Glomerular visceral epithelial cell (primary cell): ENCODE measurements at regions not wholly inside any gene's neighbourhood (a gene's known extent, or its start where the extent isn't known, plus 50 kb on each side); places are given as distances from the start of the nearest gene placed in this dataset.
"Not testable (repeated sequence)": the region's sequence is repeated elsewhere in the genome, so short reads cannot be mapped to it uniquely, and the experiment has no call there.

Source experiments
- DNase-seq: peaks from one replicate; pipeline ENCODE4 v3.0.0-alpha.2; 2016; ENCODE audit errors: extremely low spot score

DNA sequence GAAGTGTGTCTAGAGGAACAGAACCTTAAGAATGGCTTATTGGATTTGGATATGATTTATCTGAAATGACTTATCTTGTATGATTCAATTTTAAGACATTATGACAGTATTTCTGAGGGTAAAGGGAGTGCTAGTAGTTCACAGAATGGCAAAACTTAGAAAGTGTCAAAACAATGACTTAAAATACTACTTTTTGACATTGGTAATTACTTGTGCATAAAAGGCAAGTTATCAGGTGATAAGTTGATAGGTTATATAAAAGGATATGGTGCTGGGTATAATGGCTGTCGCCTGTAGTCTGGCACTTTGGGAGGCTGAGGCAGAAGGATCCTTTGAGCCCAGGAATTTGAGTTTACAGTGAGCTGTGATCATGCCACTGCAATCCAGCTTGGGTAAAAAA lies 494.4 kb downstream of the CDH9 start:
- DNase-seq = no peak

GRCh38 chr5:26538226-26538625 lies 500.2 kb downstream of the CDH9 start:
- DNase-seq = no peak

DNA sequence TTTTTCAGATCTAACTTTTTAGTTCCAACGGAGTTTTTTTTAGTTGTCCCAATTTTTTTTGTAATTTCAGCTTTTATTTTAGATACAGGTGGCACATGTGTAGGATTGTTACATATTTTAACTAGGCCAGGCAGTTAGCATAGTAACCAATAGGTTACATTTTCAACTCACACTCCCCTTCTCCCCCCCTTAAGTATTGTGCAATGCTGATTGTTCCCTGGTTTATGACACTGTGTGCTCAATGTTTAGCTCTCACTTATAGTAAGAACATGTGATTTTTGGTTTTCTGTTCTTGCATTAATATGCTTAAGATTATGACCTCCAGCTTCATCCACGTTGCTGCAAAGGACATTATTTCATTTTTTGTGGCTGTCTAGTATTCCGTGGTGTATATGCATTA lies 503.2 kb downstream of the CDH9 start:
- no peak for DNase-seq

GRCh38 chr5:26530305-26530704 lies 508.1 kb downstream of the CDH9 start:
- DNase-seq = no peak

- DNase-seq = no peak
These were observed 519.1 kb downstream of the CDH9 start for GRCh38 chr5:26519245-26519644.

DNA sequence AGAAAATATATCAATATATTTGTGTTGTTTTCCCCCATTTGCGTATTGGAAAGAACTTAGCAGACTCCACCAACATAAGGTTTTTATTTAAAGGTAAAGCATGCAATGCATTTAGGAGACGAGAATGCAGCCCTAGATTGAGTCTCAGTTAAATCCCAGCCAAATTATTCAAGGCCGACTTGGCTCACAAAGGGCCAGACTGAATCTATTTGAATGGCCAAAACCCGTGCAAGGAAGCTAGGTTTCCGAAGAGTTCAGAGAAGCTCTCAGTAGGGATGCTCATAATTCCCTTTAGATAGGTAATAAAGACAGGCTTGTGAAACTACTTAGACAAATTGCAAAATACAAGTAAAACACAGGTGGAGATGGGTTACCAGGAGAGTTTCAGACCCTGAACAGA lies 520.3 kb downstream of the CDH9 start:
- DNase-seq = no peak

DNA sequence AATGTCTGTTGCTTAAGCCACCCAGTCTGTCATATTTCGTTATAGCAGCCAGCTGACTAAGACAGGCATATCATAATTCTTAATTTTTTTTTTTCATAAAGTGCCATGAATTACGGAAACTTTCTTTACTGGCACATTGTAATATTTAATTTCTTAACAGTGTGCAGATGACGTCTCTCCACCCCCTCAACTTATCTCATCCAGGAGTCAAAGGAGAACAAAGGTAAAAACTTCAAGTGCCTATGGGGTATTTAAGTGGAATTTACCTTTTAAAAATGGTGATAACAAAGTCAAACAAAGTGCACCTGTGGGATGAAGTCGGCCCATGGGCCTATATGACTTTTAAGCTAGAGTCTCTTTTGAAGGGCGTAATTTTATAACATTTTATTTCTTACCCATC lies 539.4 kb downstream of the CDH9 start:
- no peak for DNase-seq

DNA sequence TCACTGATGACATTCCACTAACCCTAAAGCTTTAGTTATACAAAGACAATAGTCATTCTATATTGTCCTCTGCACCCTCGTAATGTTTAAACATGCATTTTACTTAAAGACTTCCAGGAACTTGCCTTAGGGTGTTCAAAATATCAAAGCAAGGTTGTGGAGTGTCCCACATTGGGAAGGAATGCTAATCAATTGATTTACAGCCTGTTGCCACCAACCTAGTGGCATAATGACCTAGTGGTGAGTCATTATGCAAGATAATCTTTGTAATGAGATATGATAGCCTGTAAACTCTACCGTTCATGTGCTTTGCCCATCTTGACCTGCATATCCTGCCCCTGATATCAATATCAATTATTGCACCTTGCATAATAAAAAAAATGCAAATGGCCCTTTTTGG lies 542.9 kb downstream of the CDH9 start:
- DNase-seq = no peak

GRCh38 chr5:26492906-26493459 lies 545.4 kb downstream of the CDH9 start:
- DNase-seq = no peak

DNA sequence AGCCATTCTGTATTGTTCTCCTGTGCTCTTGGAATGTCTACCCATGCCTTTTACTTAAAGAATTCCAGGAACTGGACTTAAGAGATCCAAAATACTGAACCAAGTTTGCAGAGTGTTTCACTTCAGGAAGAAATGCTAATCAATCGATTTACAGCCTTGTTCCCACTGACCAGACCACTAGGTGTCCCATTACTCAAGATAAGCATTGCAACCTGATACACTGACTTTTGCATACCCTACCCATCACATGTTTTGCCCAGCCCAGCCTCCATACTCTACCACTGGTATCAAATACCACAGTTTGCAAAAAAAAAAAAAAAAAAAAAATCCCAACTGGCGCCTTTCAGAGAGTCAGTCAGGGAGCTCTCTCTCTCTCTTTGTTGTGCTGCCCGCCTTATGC lies 550.8 kb downstream of the CDH9 start:
- no peak for DNase-seq

DNA sequence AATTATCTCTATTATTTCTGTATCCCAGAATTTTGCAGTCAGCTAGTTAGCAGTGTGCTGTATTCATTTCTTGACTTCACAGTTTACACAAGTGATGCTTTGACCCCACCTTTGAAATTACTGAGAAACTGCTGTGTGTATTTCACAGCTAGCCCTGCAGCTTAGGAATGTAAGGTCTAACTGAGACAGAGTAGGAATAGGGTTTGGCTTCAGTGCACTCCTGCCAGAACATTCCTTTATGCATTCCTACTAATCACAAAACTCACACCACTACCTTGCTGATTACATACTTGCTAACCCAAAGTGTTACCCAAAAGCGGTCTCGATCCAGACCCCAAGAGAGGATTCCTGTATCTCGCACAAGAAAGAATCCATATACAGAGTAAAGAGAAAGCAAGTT lies 551.8 kb downstream of the CDH9 start:
- no peak for DNase-seq

GRCh38 chr5:26485146-26485860 lies 553.1 kb downstream of the CDH9 start:
- not testable (repeated sequence) for DNase-seq

GRCh38 chr5:26482810-26483375 lies 555.5 kb downstream of the CDH9 start:
- DNase-seq = peak; percentile 49

- DNase-seq = no peak
These were observed 556.1 kb downstream of the CDH9 start for GRCh38 chr5:26482076-26482809.

DNA sequence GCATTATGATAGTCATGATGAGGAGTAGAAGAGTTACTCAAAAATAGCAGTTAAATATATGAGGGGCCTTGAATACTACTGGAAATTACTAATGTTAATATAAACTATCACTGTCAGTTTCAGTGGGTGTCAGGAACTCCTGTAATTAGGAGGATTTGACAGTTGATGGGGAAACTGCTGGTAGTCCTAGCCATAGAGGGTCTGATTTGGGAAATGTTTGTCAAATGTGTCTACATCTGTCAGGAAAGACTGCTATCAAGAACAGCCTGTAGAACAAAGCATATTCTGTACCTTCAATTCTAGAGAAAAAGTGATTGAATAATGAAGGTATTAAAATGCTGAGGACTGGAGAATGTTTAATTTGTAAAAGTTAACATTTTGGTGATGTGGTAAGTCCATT lies 567.9 kb downstream of the CDH9 start:
- no peak for DNase-seq

GRCh38 chr5:26439121-26439520 lies 599.3 kb downstream of the CDH9 start:
- no peak for DNase-seq

DNA sequence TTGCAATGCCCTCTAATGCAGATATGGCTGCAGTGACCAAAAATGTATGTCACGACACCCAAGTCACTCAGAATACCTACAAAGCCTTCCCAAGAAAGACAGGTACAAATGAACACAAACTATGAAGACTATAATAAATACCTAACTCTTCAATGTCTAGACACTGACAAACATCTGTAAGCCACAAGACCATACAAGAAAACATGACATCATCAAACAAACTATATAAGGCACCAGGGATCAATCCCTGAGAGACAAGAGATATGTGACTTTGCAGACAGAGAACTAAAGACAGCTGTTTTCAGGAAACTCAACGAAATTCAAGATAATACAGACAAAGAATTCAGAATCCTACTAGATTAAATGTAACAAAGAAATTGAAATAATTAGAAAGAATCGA lies 603.7 kb downstream of the CDH9 start:
- DNase-seq = no peak

GRCh38 chr5:26432386-26432785 lies 606.0 kb downstream of the CDH9 start:
- DNase-seq = no peak

DNA sequence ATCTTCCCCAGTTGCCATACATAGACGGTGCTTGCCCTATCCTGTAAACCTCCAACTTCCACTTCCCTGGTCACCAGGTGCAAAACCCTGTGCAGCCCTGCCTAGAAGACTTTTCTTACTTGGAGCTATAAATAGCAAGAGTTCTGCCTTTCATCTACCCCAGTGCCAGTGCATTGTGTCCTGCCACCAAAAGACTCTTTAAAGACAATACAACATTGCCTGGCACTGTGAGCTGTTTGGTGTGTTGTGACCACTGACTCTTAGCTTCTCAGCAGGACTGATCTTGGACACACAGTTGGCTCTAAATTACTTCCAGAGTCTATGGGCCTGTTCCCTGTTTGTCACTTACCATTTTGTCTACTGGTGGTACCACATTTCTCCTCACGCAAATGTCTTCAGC lies 608.1 kb downstream of the CDH9 start:
- DNase-seq = no peak

DNA sequence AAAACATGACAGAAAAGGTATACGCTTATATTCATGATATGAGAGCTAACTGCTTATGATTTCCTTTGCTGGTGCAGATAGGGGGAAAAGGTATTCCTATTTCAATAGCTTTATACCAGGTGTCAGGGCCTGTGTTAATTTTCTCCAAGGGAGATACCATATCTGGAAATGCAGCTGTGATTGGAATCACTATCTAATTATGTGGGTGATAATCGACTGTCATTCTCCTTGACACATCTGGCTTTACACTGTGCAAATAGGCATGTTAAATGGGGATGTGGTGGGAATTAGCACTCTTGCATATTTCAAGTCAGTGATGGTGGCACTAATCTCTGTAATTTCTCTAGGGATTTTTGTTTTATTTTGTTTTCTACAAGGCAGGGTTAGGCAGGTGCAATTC lies 611.1 kb downstream of the CDH9 start:
- no peak for DNase-seq

DNA sequence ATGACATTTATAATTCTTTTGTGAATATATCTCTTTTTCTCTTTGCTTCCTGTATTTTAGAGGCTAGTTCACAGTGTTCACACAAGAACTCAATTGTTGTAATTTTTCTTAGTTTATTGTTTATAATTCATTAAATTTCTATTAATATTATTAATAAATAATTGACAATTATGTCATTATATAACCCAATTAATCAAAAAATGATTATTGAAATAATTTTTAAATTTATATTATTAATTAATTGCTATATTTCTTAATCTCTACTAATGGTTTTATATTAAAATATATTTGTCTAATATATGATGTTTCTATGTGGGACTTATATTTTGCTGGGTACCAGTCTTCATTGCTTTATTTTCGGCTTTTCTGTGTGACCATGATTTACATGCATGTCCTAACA lies 618.4 kb downstream of the CDH9 start:
- no peak for DNase-seq

- DNase-seq = no peak
These were observed 621.5 kb downstream of the CDH9 start for GRCh38 chr5:26416911-26417310.
